ENCODE measurements at regions not wholly inside any gene's neighbourhood (a gene's known extent, or its start where the extent isn't known, plus 50 kb on each side); places are given as distances from the start of the nearest gene placed in this dataset.

DNA sequence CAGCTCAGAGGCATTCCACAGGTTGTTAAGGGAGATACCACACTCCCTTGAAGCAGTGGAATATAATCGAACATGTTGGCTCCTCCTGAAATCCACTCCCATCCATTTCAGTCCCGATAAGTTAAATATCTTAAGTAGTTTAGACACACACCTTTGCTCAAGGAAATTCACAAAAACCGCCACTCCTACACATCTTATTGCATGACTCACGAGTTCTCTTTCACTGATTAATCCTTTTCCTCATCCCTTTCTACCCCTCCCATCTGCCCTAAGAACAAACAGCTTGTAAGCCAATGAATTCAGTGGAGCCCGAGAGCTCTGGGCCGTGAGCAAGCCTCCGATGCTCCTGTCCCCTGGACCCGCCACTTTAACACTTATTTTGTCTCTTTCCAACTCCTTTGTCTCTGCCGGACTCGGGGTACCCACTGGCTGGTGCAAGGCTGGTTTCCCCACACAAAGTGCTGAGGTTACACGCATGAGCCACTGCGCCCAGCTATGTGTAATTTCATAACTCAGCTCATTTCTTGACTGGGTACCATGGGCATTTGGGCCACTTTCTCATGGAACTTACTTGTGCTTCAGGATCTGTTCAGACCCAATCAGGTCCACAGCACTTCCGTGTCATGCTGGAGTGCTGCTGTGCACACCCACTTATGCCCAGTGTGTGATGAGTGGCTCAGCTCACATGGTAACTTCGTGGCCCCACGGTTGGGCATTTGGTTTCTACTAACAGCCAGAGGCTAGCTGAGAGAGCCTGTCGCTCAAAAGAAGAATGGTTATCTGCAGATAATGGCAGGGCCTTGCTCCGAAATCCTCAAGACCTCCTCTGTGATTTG, 171.8 kb upstream of the ALG10B start (continued):
- TF ChIP-seq ATF1 (CRISPR knock-in tag; IDR thresholded peaks at IDR 0.05) = no peak

DNA sequence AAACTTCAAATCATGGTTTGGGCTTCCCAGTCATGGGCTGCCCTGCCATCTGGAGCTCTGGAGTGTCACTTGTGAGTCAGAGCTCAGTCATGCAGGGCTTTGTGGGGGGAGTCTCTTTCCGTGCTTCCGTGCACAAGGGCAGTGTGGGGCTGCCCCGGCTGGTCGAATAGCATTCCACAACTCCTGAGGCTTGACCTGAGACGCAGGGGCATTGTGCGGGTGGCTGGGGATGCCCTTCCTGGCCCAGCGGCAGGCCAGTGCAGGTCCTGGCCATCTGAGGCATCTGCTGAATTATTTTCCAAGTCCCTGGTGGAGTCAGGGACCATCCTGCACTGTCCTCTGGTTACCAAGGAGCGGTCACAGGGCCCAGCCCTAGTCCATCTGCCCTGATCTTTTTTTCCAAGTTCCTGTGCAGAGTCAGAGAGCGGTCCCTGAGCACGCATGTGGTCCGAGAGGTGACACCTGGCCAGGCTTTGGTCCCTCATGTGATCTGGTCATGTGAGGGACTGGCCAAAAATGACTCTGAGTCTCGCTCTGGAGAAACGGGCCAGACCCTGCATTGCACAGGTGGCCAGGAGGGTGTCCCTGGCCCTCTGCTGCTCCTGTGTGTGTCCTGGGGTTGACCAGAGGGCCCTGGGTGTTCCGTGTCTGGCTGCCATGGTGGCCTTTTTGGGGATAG, 167.0 kb upstream of the ALG10B start:
- H3K27ac Mint-ChIP-seq = no peak overlapping the region
- ChIA-PET POLR2A (no interaction called here), CTCF (no interaction called here)
- peaks cover 83% of the 10 kb centered on the region for H3K9me3 Mint-ChIP-seq
- no peak for ATAC-seq
- H3K27me3 Mint-ChIP-seq (ENCODE audit: low read depth) = peaks cover 21% of the 10 kb centered on the region
- no peak overlapping the region for H3K4me3 Mint-ChIP-seq
- H3K36me3 Mint-ChIP-seq = peaks cover 86% of the 10 kb centered on the region
- H3K4me1 Mint-ChIP-seq = no peaks in the 10 kb centered on the region
- DNase-seq (ENCODE audit: low spot score) = no peak
- TF ChIP-seq SMAD3 (CRISPR knock-in tag; IDR thresholded peaks at IDR 0.05; ENCODE audit: borderline replicate concordance) (no peak), FOXK1 (CRISPR knock-in tag; IDR thresholded peaks at IDR 0.05) (no peak), FOXJ3 (CRISPR knock-in tag; IDR thresholded peaks at IDR 0.05; ENCODE audit: borderline replicate concordance) (no peak), RELA (CRISPR knock-in tag; IDR thresholded peaks at IDR 0.05; ENCODE audit: borderline replicate concordance) (no peak), GTF2I (CRISPR knock-in tag; conservative IDR thresholded peaks at IDR 0.05) (no peak), MXD4 (CRISPR knock-in tag; IDR thresholded peaks at IDR 0.05; ENCODE audit: borderline replicate concordance) (no peak), CREB1 (CRISPR knock-in tag; IDR thresholded peaks at IDR 0.05) (no peak)
- TF ChIP-seq, protein P1, sequence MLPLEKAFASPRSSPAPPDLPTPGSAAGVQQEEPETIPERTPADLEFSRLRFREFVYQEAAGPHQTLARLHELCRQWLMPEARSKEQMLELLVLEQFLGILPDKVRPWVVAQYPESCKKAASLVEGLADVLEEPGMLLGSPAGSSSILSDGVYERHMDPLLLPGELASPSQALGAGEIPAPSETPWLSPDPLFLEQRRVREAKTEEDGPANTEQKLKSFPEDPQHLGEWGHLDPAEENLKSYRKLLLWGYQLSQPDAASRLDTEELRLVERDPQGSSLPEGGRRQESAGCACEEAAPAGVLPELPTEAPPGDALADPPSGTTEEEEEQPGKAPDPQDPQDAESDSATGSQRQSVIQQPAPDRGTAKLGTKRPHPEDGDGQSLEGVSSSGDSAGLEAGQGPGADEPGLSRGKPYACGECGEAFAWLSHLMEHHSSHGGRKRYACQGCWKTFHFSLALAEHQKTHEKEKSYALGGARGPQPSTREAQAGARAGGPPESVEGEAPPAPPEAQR (CRISPR knock-in tag; IDR thresholded peaks at IDR 0.05) = no peak
- TF ChIP-seq, protein P2, sequence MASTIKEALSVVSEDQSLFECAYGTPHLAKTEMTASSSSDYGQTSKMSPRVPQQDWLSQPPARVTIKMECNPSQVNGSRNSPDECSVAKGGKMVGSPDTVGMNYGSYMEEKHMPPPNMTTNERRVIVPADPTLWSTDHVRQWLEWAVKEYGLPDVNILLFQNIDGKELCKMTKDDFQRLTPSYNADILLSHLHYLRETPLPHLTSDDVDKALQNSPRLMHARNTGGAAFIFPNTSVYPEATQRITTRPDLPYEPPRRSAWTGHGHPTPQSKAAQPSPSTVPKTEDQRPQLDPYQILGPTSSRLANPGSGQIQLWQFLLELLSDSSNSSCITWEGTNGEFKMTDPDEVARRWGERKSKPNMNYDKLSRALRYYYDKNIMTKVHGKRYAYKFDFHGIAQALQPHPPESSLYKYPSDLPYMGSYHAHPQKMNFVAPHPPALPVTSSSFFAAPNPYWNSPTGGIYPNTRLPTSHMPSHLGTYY (CRISPR knock-in tag; IDR thresholded peaks at IDR 0.05) = no peak
- TF ChIP-seq, protein P3, sequence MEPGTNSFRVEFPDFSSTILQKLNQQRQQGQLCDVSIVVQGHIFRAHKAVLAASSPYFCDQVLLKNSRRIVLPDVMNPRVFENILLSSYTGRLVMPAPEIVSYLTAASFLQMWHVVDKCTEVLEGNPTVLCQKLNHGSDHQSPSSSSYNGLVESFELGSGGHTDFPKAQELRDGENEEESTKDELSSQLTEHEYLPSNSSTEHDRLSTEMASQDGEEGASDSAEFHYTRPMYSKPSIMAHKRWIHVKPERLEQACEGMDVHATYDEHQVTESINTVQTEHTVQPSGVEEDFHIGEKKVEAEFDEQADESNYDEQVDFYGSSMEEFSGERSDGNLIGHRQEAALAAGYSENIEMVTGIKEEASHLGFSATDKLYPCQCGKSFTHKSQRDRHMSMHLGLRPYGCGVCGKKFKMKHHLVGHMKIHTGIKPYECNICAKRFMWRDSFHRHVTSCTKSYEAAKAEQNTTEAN (CRISPR knock-in tag; IDR thresholded peaks at IDR 0.05) = no peak
- TF ChIP-seq, protein P4, sequence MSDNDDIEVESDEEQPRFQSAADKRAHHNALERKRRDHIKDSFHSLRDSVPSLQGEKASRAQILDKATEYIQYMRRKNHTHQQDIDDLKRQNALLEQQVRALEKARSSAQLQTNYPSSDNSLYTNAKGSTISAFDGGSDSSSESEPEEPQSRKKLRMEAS (CRISPR knock-in tag; IDR thresholded peaks at IDR 0.05) = no peak
- TF ChIP-seq, protein P5, sequence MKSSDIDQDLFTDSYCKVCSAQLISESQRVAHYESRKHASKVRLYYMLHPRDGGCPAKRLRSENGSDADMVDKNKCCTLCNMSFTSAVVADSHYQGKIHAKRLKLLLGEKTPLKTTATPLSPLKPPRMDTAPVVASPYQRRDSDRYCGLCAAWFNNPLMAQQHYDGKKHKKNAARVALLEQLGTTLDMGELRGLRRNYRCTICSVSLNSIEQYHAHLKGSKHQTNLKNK (CRISPR knock-in tag; IDR thresholded peaks at IDR 0.05) = no peak

DNA sequence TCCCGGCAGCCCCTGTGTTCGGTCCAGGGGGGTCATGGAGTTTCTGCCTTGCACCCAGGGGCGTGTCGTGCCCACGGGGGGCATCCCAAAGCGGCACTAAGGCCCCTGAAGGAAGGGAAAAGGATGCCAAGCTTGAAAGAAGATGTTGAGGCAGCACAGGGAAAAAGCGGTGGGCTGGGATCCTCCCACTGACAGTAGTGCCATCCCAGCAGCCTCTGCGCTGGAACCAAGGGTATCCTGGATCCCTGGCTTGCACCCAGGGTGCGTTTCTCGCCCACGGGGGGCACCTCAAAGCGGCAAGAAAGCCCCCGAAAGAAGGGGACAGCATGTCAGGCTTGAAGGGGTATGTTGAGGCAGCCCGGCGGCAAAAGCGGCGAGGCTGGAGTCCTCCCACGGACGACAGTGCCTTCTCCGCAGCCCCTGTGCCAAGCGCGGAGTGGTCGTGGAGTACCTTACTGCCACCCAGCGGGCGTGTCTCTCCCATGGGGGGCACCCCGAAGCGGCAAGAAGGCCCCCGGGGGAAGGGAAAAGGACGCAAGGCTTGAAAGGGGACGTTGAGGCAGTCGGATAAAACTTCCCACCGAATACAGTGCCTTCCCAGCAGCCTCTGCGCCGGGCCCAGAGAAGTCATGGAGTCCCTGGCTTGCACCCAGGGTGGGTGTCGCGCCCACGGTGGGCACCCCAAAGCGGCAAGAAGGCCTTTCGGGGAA, 164.4 kb upstream of the ALG10B start:
- H3K27ac Mint-ChIP-seq = no peak overlapping the region
- peaks cover 71% of the 10 kb centered on the region for H3K36me3 Mint-ChIP-seq
- H3K9me3 Mint-ChIP-seq = peaks cover 67% of the 10 kb centered on the region

More for the DNA sequence above, 164.4 kb upstream of the ALG10B start:
- ATAC-seq (no peak), DNase-seq (ENCODE audit: low spot score) (no peak)
- Mint-ChIP-seq H3K4me3 (no peak overlapping the region), H3K27me3 (ENCODE audit: low read depth) (peaks cover 19% of the 10 kb centered on the region), H3K4me1 (no peaks in the 10 kb centered on the region)
- ChIA-PET CTCF (no interaction called here), POLR2A (no interaction called here)
- TF ChIP-seq NFE2L1 (CRISPR knock-in tag; IDR thresholded peaks at IDR 0.05) (no peak), HMGA2 (CRISPR knock-in tag; IDR thresholded peaks at IDR 0.05) (no peak)
- TF ChIP-seq, protein P6, sequence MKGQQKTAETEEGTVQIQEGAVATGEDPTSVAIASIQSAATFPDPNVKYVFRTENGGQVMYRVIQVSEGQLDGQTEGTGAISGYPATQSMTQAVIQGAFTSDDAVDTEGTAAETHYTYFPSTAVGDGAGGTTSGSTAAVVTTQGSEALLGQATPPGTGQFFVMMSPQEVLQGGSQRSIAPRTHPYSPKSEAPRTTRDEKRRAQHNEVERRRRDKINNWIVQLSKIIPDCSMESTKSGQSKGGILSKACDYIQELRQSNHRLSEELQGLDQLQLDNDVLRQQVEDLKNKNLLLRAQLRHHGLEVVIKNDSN (CRISPR knock-in tag; IDR thresholded peaks at IDR 0.05) = no peak

Measured in WTC11 (cell line).